Activated CD8-positive, alpha-beta T cell treated with anti-CD3 and anti-CD28 coated beads for 36 hours (primary cell): ENCODE measurements at regions not wholly inside any gene's neighbourhood (a gene's known extent, or its start where the extent isn't known, plus 50 kb on each side); places are given as distances from the start of the nearest gene placed in this dataset.

Experiments used
- ATAC-seq: fragments of 200-7000 bp; cut with Tn5 transposase; one replicate; pipeline ENCODE4 v1.10.0; 2021; ENCODE audit warnings: mild to moderate bottlenecking, moderate library complexity
- CTCF ChIA-PET: fragments of 350-600 bp; sonication (Branson Sonifier 250); formaldehyde crosslinking; loops from one replicate; lab custom pipeline; 2021; ENCODE audit warnings: antibody characterized with exemption; lab: Charles Lee
- POLR2A ChIA-PET: fragments of 350-600 bp; sonication (Branson Sonifier 250); formaldehyde crosslinking; loops from one replicate; lab custom pipeline; 2021; ENCODE audit warnings: antibody characterized with exemption; lab: Charles Lee
- DNase-seq: peaks from one replicate; pipeline ENCODE4 v3.0.0-alpha.2; 2020
- H3K27ac Mint-ChIP-seq: one replicate; pipeline ENCODE4 v1.8.0; 2021; ENCODE audit warnings: mild to moderate bottlenecking, mixed read lengths
- H3K27me3 Mint-ChIP-seq: one replicate; pipeline ENCODE4 v1.8.0; 2021; ENCODE audit warnings: mixed read lengths
- H3K36me3 Mint-ChIP-seq: one replicate; pipeline ENCODE4 v1.8.0; 2021; ENCODE audit warnings: low read depth, mixed read lengths
- H3K4me1 Mint-ChIP-seq: one replicate; pipeline ENCODE4 v1.8.0; 2021; ENCODE audit warnings: low read depth, mixed read lengths
- H3K4me3 Mint-ChIP-seq: one replicate; pipeline ENCODE4 v1.8.0; 2021; ENCODE audit warnings: mild to moderate bottlenecking, moderate library complexity, mixed read lengths
- H3K9me3 Mint-ChIP-seq: one replicate; pipeline ENCODE4 v1.8.0; 2021; ENCODE audit warnings: mixed read lengths
- intact Hi-C: fragments of 100-400 bp; cut with micrococcal nuclease; formaldehyde crosslinking; loops from one replicate; pipeline ENCODE4 v1.10.0; 2022
- TF ChIP-seq, protein P1 (sequence below): fragments of 200-600 bp; IDR thresholded peaks from one replicate; pipeline ENCODE4 v1.8.0; 2022; ENCODE audit warnings: antibody characterized with exemption, mild to moderate bottlenecking

- H3K27ac Mint-ChIP-seq, result no peak overlapping the region
- H3K36me3 Mint-ChIP-seq, result no peaks in the 10 kb centered on the region
- no peaks in the 10 kb centered on the region for H3K27me3 Mint-ChIP-seq
- DNase-seq (no peak), ATAC-seq (no peak)
- no peak overlapping the region for H3K4me3 Mint-ChIP-seq
- ChIA-PET CTCF (no interaction called here), POLR2A (no interaction called here)
- TF ChIP-seq, protein P1, sequence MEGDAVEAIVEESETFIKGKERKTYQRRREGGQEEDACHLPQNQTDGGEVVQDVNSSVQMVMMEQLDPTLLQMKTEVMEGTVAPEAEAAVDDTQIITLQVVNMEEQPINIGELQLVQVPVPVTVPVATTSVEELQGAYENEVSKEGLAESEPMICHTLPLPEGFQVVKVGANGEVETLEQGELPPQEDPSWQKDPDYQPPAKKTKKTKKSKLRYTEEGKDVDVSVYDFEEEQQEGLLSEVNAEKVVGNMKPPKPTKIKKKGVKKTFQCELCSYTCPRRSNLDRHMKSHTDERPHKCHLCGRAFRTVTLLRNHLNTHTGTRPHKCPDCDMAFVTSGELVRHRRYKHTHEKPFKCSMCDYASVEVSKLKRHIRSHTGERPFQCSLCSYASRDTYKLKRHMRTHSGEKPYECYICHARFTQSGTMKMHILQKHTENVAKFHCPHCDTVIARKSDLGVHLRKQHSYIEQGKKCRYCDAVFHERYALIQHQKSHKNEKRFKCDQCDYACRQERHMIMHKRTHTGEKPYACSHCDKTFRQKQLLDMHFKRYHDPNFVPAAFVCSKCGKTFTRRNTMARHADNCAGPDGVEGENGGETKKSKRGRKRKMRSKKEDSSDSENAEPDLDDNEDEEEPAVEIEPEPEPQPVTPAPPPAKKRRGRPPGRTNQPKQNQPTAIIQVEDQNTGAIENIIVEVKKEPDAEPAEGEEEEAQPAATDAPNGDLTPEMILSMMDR, result no peak
- intact Hi-C loops, result no loop called here
- no peaks in the 10 kb centered on the region for H3K4me1 Mint-ChIP-seq
- peaks cover 13% of the 10 kb centered on the region for H3K9me3 Mint-ChIP-seq
Measured at GRCh38 chr5:153005711-153006110, 484.8 kb upstream of the GRIA1 start.

DNA sequence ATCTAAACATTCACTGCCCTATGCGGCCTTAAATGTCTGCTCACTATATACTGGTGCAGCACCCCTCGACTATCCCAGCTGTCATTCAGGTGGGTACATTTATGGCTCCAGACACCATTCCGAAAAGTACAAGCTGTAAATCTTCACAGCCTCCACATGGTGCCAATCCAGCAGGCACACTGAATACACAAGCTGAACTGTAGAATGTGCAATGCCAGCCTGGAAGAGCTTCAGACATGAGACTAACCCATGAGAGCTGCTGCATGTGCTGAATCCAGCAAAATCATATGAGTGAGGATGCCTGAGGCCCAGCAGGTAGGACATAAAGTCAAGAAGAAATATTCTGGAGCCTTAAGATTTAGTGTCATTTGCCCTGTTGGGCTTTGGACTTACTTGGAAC is 483.8 kb upstream of the GRIA1 start:
- ChIA-PET POLR2A (no interaction called here), CTCF (no interaction called here)
- Mint-ChIP-seq H3K9me3 (peaks cover 14% of the 10 kb centered on the region), H3K27me3 (no peaks in the 10 kb centered on the region), H3K27ac (no peak overlapping the region), H3K4me1 (no peaks in the 10 kb centered on the region), H3K36me3 (no peaks in the 10 kb centered on the region), H3K4me3 (no peak overlapping the region)
- ATAC-seq (no peak), DNase-seq (no peak)
- TF ChIP-seq, protein P1, result no peak
- intact Hi-C loops, result no loop called here

DNA sequence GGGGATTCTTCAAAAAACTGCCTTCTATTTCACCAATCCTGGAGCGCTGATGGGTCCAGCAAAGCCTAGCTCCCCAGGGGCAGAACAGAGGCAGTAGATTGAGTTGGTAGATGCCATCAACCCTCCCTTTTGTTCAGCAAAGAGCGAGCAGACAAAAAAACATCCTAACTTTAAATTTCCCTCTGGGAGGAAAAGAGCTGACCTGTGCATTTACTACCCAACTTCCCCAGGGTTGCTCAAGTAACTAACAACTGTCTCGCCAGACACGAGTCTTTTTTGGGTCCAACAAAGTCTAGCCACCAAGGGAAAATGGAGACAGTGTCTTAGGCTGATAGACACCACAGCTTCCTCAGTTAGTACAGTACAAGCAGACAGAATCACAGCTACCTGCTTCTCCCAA is 476.3 kb upstream of the GRIA1 start:
- ChIA-PET CTCF (no interaction called here), POLR2A (no interaction called here)
- no peak for ATAC-seq
- Mint-ChIP-seq H3K4me3 (no peak overlapping the region), H3K36me3 (no peaks in the 10 kb centered on the region), H3K4me1 (no peaks in the 10 kb centered on the region), H3K27me3 (no peaks in the 10 kb centered on the region), H3K27ac (no peak overlapping the region), H3K9me3 (peaks cover 17% of the 10 kb centered on the region)
- TF ChIP-seq, protein P1, result no peak
- intact Hi-C loops, result no loop called here
- DNase-seq, result no peak

GRCh38 chr5:153018121-153018520 is 472.3 kb upstream of the GRIA1 start:
- DNase-seq (no peak), ATAC-seq (no peak)
- CTCF ChIA-PET, result no interaction called here
- Mint-ChIP-seq H3K27ac (no peak overlapping the region), H3K4me3 (no peak overlapping the region), H3K36me3 (no peaks in the 10 kb centered on the region), H3K9me3 (peaks cover 21% of the 10 kb centered on the region), H3K27me3 (no peaks in the 10 kb centered on the region), H3K4me1 (no peaks in the 10 kb centered on the region)
- intact Hi-C loops, result no loop called here
- TF ChIP-seq, protein P1, result no peak
- POLR2A ChIA-PET, result no interaction called here

DNA sequence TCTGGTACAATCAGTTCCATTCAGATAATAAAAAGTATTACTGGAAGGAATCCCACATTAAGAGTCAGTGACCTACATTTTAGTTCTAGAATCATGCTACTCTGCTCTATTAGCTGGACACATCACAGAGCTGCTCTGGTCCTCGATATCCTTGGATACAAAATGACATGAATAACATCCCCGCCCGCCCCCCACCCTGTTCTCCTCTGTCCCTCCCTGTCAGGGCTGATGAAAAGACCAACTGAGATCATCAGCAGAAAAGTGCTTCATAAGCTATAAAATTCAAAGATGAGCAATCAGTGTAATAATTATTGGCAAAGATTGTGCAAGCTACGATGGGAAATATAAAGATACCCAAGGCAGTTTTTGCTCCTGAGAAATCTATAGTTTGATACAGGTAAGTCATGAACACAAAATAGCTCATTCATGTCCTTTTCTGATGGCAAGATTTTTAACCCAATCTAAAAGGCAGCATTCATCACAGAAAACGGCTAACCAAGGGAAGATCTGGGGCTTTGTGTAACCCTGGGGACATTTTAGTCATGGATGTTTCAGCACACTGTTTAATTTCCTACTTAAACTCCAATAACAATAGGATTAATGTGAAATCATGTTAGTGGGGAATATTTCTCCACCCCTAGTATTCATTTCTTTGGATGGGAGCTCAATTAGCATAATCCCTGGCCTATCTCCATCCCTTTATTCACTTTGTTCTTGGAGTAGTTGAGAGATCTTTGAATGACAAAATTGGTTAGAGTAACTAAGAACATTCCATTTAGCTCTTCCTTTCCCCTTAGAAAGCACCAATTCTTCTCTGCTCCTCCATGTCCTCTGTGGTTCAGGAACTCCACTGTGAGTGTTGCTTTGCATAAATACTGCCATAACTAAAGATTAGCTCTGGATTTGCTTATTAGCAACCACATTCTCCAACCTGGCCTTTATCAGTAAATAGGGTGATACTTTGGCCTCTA is 459.4 kb upstream of the GRIA1 start:
- DNase-seq (no peak), ATAC-seq (no peak)
- no peaks in the 10 kb centered on the region for H3K4me1 Mint-ChIP-seq
- H3K27me3 Mint-ChIP-seq, result no peaks in the 10 kb centered on the region
- ChIA-PET POLR2A (no interaction called here), CTCF (no interaction called here)
- no peaks in the 10 kb centered on the region for H3K36me3 Mint-ChIP-seq
- no peak overlapping the region for H3K27ac Mint-ChIP-seq
- H3K4me3 Mint-ChIP-seq, result no peak overlapping the region
- intact Hi-C loops, result no loop called here
- peaks cover 1% of the 10 kb centered on the region for H3K9me3 Mint-ChIP-seq
- TF ChIP-seq, protein P1, result no peak
